HepG2 (cell line): ENCODE measurements at regions not wholly inside any gene's neighbourhood (a gene's known extent, or its start where the extent isn't known, plus 50 kb on each side); places are given as distances from the start of the nearest gene placed in this dataset.

Experiments
- ATAC-seq: fragments of 200-7000 bp; cut with Tn5 transposase; 3 replicates; pipeline ENCODE4 v1.9.1; 2020; ENCODE audit warnings: mild to moderate bottlenecking, moderate library complexity
- BruUV-seq: library from RNA; stranded (reverse); fragments of 400-500 nt; replicated peaks from 2 replicates; lab custom pipeline; 2021; lab: Mats Ljungman, UMichigan
- CTCF ChIA-PET: fragments of 300-600 bp; formaldehyde crosslinking; extraction: SDS; loops from one replicate; lab custom pipeline; 2021; ENCODE audit warnings: low total read pairs, inconsistent platforms, low intra/inter-chr PET ratio; lab: Yijun Ruan, JAX
- POLR2A ChIA-PET: fragments of 350-600 bp; sonication (Branson Sonifier 250); formaldehyde crosslinking; loops from one replicate; lab custom pipeline; 2020; ENCODE audit warnings: antibody characterized with exemption, inconsistent platforms; lab: Yijun Ruan, JAX
- DNase-seq: peaks from one replicate; pipeline ENCODE4 v3.0.0-alpha.2; 2015; ENCODE audit warnings: low spot score
- FAIRE-seq: peaks from 3 replicates; lab custom pipeline; 2011; peaks lifted over from hg19 to GRCh38; lab: Jason Lieb, UNC
- H2AFZ ChIP-seq: one replicate; pipeline ENCODE4 v1.6.1; 2011; ENCODE audit warnings: low read length, inconsistent platforms
- H3K27ac ChIP-seq: fragments of 300-600 bp; 3 replicates; pipeline ENCODE4 v1.8.0; 2011; ENCODE audit warnings: mixed run types, mild to moderate bottlenecking, mixed read lengths, low read length, inconsistent platforms; ENCODE audit not compliant: insufficient read depth; ENCODE audit errors: extremely low read length
- H3K27me3 ChIP-seq, 2 experiments: fragments of 200-600 bp in 1 of 2; 2 replicates in 1 of 2; 3 replicates in 1 of 2; pipeline versions ENCODE4 v1.6.0 to v1.8.0; 2011; ENCODE audit warnings: low read length in 2 of 2, mild to moderate bottlenecking in 2 of 2, moderate library complexity in 2 of 2, inconsistent platforms in 1 of 2; ENCODE audit not compliant: insufficient read depth in 2 of 2, control insufficient read depth in 1 of 2
- H3K36me3 ChIP-seq, 2 experiments: fragments of 200-600 bp in 1 of 2; replicated peaks in 1 of 2; 2 replicates in 1 of 2; 3 replicates in 1 of 2; pipeline versions ENCODE4 v1.5.1 to v1.8.0; 2011; ENCODE audit warnings: low read length in 2 of 2, inconsistent platforms in 1 of 2; ENCODE audit not compliant: insufficient read depth in 2 of 2, control insufficient read depth in 1 of 2
- H3K4me1 ChIP-seq: 2 replicates; pipeline ENCODE4 v1.5.1; 2012; ENCODE audit warnings: low read length, inconsistent platforms; ENCODE audit not compliant: insufficient read depth
- H3K4me2 ChIP-seq: 2 replicates; pipeline ENCODE4 v1.6.0; 2011; ENCODE audit warnings: low read depth, low read length, inconsistent platforms
- H3K4me3 ChIP-seq, 3 experiments: fragments of 200-600 bp in 1 of 3; sonication (generic), shearing (Covaris generic) in 1 of 3; replicated peaks in 1 of 3; 2 replicates each; pipeline ENCODE4 v1.5.1; 2011 to 2016; ENCODE audit warnings: low read length in 3 of 3, inconsistent platforms in 2 of 3, low read depth in 2 of 3, mild to moderate bottlenecking in 2 of 3, control low read depth in 1 of 3, mixed read lengths in 1 of 3; ENCODE audit not compliant: insufficient read depth in 1 of 3
- H3K79me2 ChIP-seq: one replicate; pipeline ENCODE4 v1.6.1; 2011; ENCODE audit warnings: low read length, inconsistent platforms; ENCODE audit not compliant: insufficient read depth
- H3K9ac ChIP-seq: 2 replicates; pipeline ENCODE4 v1.6.0; 2011; ENCODE audit warnings: mild to moderate bottlenecking, low read depth, low read length, inconsistent platforms; ENCODE audit not compliant: insufficient read depth
- H3K9me3 ChIP-seq: 2 replicates; pipeline ENCODE4 v1.5.1; 2012; ENCODE audit warnings: mild to moderate bottlenecking, low read length
- H4K20me1 ChIP-seq: 2 replicates; pipeline ENCODE4 v1.6.0; 2011; ENCODE audit warnings: inconsistent platforms, mild to moderate bottlenecking, low read length, moderate library complexity; ENCODE audit not compliant: insufficient read depth
- CEBPB ChIP-seq: IDR thresholded peaks from 2 replicates; pipeline ENCODE4 v1.6.1; 2011; ENCODE audit warnings: low read depth, low read length, improper control_type of control experiment, borderline replicate concordance
- HNRNPK ChIP-seq: fragments of 200-400 bp; formaldehyde crosslinking; IDR thresholded peaks from 2 replicates; pipeline ENCODE4 v1.6.1; 2018; ENCODE audit warnings: low read length, low read depth, moderate library complexity, mild to moderate bottlenecking; ENCODE audit not compliant: poor library complexity, severe bottlenecking
- SAFB2 ChIP-seq: sonication (generic); formaldehyde crosslinking; IDR thresholded peaks from 2 replicates; pipeline ENCODE4 v1.5.1; 2020; ENCODE audit warnings: missing genetic modification reagents, low read depth, mild to moderate bottlenecking, borderline replicate concordance
- SMYD3 ChIP-seq: sonication (generic); formaldehyde crosslinking; IDR thresholded peaks from 2 replicates; pipeline ENCODE4 v1.8.1; 2023; ENCODE audit warnings: mild to moderate bottlenecking, missing genetic modification reagents
- SRSF9 ChIP-seq: fragments of 200-400 bp; formaldehyde crosslinking; IDR thresholded peaks from 2 replicates; pipeline ENCODE4 v1.6.1; 2018; ENCODE audit warnings: borderline replicate concordance, mild to moderate bottlenecking, low read depth, low read length; ENCODE audit not compliant: insufficient read depth, poor library complexity, severe bottlenecking
- ZBTB40 ChIP-seq, 2 experiments: fragments of 450-650 bp in 1 of 2; sonication (generic) in 1 of 2; formaldehyde crosslinking in 1 of 2; IDR thresholded peaks; 2 replicates each; pipeline versions ENCODE4 v1.6.1 to v1.8.0; 2016 to 2022; ENCODE audit warnings: antibody characterized with exemption in 1 of 2, mild to moderate bottlenecking in 1 of 2, missing genetic modification reagents in 1 of 2
- ZNF282 ChIP-seq: fragments of 450-650 bp; IDR thresholded peaks from 2 replicates; pipeline ENCODE4 v1.6.1; 2018; ENCODE audit not compliant: partially characterized antibody
- ZSCAN9 ChIP-seq: IDR thresholded peaks from 2 replicates; pipeline ENCODE4 v1.6.1; 2016; ENCODE audit warnings: borderline replicate concordance
- WGBS: methylation state at CpG from one replicate; pipeline ENCODE4 v1.1.6; 2017; ENCODE audit warnings: low lambda C conversion rate; 5-methylcytosine and 5-hydroxymethylcytosine counted together
- in situ Hi-C: cut with HindIII; loops from 2 replicates; pipeline ENCODE4 v1.10.0; 2017; ENCODE audit warnings: low pct_unique_long_range_greater_than_20kb; ENCODE audit not compliant: extremely low pct_ligation_motif_present
- intact Hi-C: fragments of 100-400 bp; cut with micrococcal nuclease; formaldehyde crosslinking; loops from one replicate; pipeline ENCODE4 v1.10.0; 2022; ENCODE audit not compliant: unreplicated experiment

DNA sequence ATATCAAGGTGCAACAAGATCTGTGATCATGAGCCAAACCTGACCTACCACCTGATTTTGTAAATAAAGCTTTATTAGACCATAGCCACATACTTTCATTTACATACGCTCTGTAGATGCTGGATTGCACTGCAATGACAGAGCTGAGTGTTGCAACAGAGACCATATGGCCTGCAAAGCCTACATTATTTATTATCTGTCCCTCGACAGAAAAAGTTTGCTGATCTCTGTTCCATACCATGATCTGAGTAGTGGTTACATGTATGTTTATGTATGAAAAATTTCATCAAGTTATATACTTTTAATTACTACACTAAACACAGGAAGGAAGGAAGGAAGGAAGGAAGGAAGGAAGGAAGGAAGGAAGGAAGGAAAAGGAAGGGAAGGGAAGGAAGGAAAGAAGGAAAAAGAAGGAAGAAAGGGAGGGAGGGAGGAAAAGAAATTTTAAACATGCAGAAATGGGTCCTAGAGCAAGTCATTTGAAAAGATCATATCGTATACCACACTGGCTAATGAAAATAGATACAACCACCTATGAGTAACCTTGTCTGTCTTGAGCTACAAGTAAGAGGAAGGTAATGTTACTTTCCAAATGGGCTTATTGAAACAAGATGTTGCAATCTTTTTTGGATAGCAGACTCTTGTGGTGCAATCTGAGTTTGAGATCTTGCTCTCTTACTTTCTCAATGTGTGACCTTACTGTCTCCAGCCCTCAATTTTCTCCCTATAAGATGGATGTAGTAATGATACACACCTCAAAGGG lies 441.0 kb downstream of the KIF16B start:
- no peak overlapping the region for H3K4me3 ChIP-seq
- no peak overlapping the region for H3K4me2 ChIP-seq
- BruUV-seq = no TSS peak
- no peaks in the 10 kb centered on the region for H4K20me1 ChIP-seq
- DNase-seq (no peak), FAIRE-seq (no peak), ATAC-seq (no peak)
- 22% methylated on average over 3 of the region's 3 CpGs for WGBS
- TF ChIP-seq HNRNPK (peak; percentile 71), SAFB2 (CRISPR knock-in tag) (no peak), SRSF9 (peak; percentile 46), SMYD3 (CRISPR knock-in tag) (no peak), CEBPB (peak; percentile 84), ZBTB40 (IDR thresholded peaks at IDR 0.05) (no peak), ZBTB40 (CRISPR knock-in tag; IDR thresholded peaks at IDR 0.05) (peak; percentile 51; the same call in 1 of the 2 replicates), ZSCAN9 (CRISPR knock-in tag) (no peak), ZNF282 (peak; percentile 32)
- no peak overlapping the region for H3K27ac ChIP-seq
- no peak overlapping the region for H2AFZ ChIP-seq
- H3K36me3 ChIP-seq = no peaks in the 10 kb centered on the region
- no peak overlapping the region for H3K9ac ChIP-seq
- no peaks in the 10 kb centered on the region for H3K27me3 ChIP-seq
- POLR2A ChIA-PET = no interaction called here
- in situ Hi-C loops = no loop called here
- no peaks in the 10 kb centered on the region for H3K4me1 ChIP-seq
- H3K79me2 ChIP-seq = no peaks in the 10 kb centered on the region
- CTCF ChIA-PET = no interaction called here
- intact Hi-C loops = no loop called here
- peaks cover 57% of the 10 kb centered on the region for H3K9me3 ChIP-seq
